22Rv1 (cell line): ENCODE measurements at regions not wholly inside any gene's neighbourhood (a gene's known extent, or its start where the extent isn't known, plus 50 kb on each side); places are given as distances from the start of the nearest gene placed in this dataset.

Experiments
- CTCF ChIP-seq: fragments of 450-650 bp; IDR thresholded peaks from 2 replicates; pipeline ENCODE4 v1.5.1; 2017; ENCODE audit warnings: mild to moderate bottlenecking
- ZFX ChIP-seq: fragments of 450-650 bp; IDR thresholded peaks from 2 replicates; pipeline ENCODE4 v1.6.1; 2017; ENCODE audit warnings: antibody characterized with exemption, borderline replicate concordance

- no peak for TF ChIP-seq CTCF
- no peak for TF ChIP-seq ZFX
Observed at GRCh38 chr7:137110535-137110934, 233.0 kb downstream of the PTN start.
